RWPE1 (cell line): ENCODE measurements at regions not wholly inside any gene's neighbourhood (a gene's known extent, or its start where the extent isn't known, plus 50 kb on each side); places are given as distances from the start of the nearest gene placed in this dataset.

Experiments used
- CTCF ChIA-PET: fragments of 350-600 bp; sonication (Branson Sonifier 250); formaldehyde crosslinking; extraction: SDS; loops from one replicate; lab custom pipeline; 2021; lab: Yijun Ruan, JAX
- POLR2A ChIA-PET: fragments of 400-600 bp; formaldehyde crosslinking; extraction: SDS; loops from one replicate; lab custom pipeline; 2020; ENCODE audit warnings: antibody characterized with exemption; ENCODE audit not compliant: low non-redundant PET; lab: Yijun Ruan, JAX
- DNase-seq: peaks from one replicate; pipeline ENCODE4 v3.0.0; 2012; ENCODE audit warnings: low spot score
- H3K27ac ChIP-seq: fragments of 450-650 bp; 2 replicates; pipeline ENCODE4 v1.5.1; 2017
- CTCF ChIP-seq: fragments of 450-650 bp; conservative IDR thresholded peaks from 2 replicates; pipeline ENCODE4 v1.5.1; 2017; ENCODE audit warnings: low read depth, mild to moderate bottlenecking

- no peak for TF ChIP-seq CTCF
- ChIA-PET POLR2A (no interaction called here), CTCF (no interaction called here)
- no peak overlapping the region for H3K27ac ChIP-seq
- no peak for DNase-seq
These were observed 70.1 kb upstream of the NUP50 start for GRCh38 chr22:45093609-45094008.

DNA sequence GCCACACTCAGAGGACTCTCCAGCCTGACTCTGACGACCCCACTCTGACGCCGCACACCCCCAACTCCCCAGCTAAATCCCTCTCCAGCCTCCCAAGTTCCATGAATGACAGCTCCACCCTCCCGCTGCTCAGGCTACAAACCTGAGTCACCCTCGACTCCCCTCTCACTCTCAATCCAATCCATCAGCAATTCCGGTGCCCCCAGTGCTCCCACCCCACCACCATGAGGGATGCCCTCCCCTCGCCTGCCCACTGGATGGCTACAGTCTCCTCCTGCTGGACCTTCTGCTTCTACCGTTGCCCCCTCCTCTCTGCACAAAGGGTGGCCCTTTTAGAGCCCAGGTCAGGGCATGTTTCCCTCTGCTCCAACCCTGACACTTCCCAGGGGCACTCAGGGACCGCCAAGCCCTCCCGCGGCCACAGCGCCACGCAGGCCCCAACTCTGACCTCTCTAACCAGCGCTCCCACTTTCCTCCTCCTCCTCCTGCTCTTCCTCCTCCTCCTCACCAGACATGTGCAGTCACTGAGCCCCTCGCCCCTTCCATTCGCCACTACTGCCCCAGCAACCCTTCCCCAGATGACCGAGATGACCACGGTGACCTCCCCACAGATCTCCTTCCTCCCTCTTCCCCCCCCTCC, 69.5 kb upstream of the NUP50 start:
- H3K27ac ChIP-seq = no peak overlapping the region
- no peak for TF ChIP-seq CTCF
- CTCF ChIA-PET = no interaction called here
- DNase-seq = no peak
- POLR2A ChIA-PET = no interaction called here

DNA sequence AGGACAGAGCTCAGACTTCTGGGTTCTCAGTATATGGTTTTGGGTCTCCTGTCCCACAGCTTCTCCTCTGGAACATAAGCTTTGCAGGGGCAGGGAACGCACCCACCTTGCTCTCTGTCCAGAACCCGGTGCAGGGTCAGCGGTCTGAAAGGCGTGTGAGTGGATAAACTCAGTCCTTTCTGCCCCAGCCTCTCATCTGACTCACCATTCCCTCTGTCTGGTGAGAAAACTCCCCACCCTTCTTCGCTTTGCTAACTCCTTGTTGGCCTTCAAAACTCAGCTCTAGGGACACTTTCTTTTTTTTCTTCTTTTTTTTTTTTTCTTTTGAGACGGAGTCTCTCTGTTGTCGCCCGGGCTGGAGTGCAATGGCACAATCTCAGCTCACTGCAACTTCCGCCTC, 68.9 kb upstream of the NUP50 start:
- ChIA-PET CTCF (no interaction called here), POLR2A (no interaction called here)
- H3K27ac ChIP-seq = no peak overlapping the region
- no peak for DNase-seq
- no peak for TF ChIP-seq CTCF

- peak; percentile 92 for TF ChIP-seq CTCF
- ChIA-PET POLR2A (no interaction called here), CTCF (interaction anchor here (0.5 to 1.5 kb wide), 7 partner anchors 20 to 809 kb away, joined by 3 to 5 read pairs (median 3); no protein-coding TSS in a partner anchor)
- peak; percentile 71 for DNase-seq
- no peak overlapping the region for H3K27ac ChIP-seq
These were observed 67.3 kb upstream of the NUP50 start for GRCh38 chr22:45096256-45096907.

DNA sequence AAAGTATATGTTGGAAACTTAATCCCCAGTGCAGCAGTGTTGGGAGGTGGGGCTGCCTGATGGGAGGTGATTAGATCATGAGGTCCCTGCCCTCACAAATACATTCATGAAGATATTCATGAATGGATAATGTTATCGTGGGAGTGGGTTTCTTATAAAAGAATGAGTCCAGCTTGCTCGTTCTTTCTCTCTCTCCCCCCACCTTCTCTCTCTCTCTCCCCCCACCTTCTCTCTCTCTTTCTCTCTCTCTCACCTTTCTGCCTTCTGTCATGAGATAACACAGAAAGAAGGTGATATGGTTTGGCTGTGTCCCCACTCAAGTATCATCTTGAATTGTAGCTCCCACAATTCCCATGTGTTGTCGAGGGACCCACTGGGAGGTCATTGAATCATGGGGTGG, 66.7 kb upstream of the NUP50 start:
- POLR2A ChIA-PET = no interaction called here
- no peak overlapping the region for H3K27ac ChIP-seq
- CTCF ChIA-PET = interaction anchor here (1.5 kb wide), 1 partner anchor 276 kb away, joined by 3 read pairs; no protein-coding TSS in a partner anchor
- TF ChIP-seq CTCF = no peak
- DNase-seq = no peak

DNA sequence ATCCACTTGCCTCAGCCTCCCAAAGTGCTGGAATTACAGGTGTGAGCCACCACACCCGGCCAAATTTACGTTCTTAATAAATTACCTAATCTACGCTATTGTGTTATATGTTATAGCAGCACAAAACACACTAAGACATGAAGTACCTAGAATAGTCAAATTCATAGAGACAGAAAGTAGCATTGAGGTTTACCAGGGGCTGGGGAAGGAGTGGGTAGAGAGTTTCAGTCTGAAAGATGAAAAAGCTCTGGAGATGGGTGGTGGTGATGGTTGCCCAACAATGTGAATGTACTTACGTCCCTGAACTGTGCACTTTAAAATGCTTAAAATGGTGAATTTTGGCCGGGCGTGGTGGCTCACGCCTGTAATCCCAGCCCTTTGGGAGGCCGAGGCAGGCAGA, 65.7 kb upstream of the NUP50 start:
- POLR2A ChIA-PET = no interaction called here
- no peak for TF ChIP-seq CTCF
- no peak for DNase-seq
- CTCF ChIA-PET = no interaction called here
- H3K27ac ChIP-seq = no peak overlapping the region
